GM19397 (cell line): ENCODE measurements at regions not wholly inside any gene's neighbourhood (a gene's known extent, or its start where the extent isn't known, plus 50 kb on each side); places are given as distances from the start of the nearest gene placed in this dataset.

ENCODE experiments used
- ATAC-seq: cut with Tn5 transposase; IDR thresholded peaks from one replicate; pipeline ENCODE4 v1.9.1; 2021; ENCODE audit warnings: mild to moderate bottlenecking, moderate library complexity; ENCODE audit not compliant: unreplicated experiment

DNA sequence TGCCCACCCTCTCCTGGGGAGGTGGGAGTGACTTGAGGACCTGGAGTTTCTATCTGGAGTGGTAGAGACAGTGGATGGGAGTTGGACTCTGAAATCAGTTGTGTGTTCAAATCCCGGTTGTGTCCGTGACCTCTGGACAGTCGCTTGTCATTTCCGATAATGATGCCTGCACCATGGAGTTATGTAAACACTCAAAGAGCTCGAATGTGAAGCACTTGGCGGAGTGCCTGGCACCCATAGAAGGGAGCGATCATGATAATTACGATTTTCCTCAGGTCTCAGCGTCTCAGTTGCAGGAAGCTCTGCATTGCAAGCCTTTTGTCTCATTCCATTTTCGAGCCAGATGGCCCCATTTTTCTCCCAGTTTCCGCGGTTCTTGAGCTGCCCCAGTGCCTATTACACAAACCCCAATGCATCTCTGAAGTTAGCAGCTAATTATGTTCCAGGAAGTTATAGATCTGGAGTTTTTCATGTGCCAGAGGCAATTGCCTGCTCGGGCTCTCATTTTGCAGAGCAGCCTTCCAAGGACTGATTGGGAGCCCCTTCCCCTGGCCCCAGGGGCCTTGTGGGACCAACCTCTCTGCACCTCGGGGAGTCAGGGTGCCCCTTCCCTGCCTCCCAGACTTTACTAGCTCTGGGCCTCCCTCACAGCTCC, 175.5 kb upstream of the MVB12B start:
- no peak for ATAC-seq

DNA sequence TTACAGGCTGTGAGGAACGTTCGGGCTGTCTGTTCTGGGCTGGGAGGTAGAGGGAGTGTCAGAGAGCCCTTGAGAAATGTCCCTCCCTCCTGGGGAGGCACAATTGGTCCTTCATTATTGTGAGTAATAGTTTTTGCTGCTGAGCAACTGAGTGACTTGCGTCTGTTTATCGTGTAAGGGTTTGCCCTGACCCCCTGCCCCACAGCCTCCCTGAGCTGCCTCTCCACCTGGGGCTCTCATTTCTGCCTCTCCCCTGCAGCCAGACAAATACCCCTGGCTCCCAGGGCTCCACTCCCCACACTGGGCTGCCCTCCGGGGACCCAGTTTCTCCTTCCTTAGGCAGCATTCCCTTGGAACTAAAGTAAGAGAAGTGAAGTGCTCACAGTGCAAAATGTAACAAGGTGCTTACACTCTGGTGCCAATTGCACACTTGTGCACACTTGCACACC, 174.9 kb upstream of the MVB12B start:
- ATAC-seq = no peak

DNA sequence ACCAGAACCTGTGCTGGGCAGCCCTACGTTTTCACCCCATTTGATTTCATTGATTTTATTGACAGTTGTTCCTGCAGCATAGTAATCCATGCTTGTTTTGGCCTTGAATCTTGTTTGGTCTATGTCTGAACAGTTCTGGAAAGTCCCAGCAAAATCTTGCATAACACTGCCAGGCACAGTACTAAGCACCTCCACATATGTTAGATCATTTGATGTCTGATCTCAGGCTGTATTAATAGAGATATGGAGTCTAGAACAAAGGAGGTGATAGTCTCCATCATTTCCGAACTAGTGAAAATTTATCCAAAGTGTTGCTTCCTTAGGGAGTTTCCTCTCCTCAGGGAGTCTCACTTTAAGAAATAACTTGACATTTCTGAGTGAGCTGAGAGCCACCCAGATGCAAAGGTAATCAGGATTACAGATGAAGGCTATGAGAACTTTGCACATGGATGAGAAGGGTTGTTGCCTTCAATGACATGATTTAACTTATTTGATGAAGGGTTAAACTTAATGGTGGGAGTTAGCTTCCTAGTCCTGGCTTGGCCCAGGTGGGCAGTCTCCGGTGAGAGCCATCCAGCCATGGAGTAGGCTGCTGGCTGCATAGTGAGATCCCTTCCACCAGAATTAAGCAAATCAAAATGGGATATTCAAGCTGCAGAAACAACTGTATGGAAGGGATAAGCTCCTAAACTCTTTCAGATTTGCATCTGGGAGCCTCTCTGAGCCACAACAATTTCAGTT, 173.8 kb upstream of the MVB12B start:
- ATAC-seq = no peak

DNA sequence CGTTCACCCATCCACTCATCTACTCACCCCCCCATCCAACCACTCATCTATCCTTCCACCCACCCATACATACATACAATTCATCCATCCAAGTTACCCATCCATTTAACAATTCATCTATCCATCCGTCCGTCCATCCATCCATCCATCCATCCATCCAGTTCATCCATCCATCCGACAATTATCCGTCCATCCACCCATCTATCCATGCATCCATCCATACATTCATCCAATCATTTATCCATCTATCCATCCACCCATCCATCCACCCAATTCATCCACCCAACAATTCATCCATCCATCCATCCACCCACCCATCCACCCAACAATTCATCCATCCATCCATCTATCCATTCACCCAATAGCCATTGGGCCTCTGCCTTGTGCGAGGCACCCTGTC, 173.2 kb upstream of the MVB12B start:
- ATAC-seq = no peak

DNA sequence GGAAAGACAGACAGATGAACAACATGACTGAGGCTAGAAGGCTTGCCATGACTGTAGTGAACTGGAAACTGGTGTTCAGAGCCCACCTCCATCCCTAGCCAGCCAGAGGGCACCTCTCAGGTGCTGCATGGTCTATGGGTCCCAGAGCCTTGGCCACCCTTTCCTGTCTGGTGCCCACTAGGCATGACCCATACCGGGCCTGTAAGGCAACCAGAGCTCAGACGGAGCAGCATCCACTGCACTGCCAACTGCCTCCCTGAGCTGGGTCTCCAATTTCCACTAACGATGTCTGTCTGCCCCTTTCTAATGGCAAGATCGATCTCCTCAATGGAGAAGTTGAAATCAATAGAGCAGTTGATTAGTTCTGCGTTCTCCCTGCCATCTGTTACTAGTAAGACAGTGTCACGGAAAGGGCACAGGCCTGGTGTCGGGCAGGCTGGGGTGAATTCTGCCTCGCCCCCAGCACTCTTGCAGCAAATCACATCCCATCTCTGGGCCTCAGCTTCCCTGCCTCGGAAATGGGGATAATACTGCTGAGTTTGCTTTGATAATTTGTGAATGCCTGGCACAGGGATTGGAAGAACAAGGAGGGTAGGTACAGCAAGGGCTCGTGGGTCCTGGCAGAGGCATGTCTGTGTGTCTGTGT, 172.3 kb upstream of the MVB12B start:
- ATAC-seq = no peak

DNA sequence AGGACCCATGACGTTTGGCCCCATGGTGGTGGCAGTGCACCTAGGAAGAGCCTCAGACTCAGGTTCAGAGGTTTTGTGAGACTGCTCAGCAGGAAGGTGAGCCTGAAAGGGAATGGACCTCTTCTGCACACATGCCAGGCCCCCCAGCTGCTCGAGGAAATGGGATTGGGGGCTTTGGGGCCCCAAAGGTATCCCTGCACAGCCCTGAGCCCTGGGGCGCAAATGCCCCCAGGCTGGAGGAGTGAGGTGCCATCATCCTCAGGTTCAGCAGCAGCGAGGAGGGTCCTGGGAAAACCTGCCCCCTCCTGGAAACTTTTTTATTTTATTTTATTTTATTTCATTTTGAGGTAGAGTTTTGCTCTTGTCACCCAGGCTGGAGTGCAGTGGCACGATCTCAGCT, 171.8 kb upstream of the MVB12B start:
- no peak for ATAC-seq

DNA sequence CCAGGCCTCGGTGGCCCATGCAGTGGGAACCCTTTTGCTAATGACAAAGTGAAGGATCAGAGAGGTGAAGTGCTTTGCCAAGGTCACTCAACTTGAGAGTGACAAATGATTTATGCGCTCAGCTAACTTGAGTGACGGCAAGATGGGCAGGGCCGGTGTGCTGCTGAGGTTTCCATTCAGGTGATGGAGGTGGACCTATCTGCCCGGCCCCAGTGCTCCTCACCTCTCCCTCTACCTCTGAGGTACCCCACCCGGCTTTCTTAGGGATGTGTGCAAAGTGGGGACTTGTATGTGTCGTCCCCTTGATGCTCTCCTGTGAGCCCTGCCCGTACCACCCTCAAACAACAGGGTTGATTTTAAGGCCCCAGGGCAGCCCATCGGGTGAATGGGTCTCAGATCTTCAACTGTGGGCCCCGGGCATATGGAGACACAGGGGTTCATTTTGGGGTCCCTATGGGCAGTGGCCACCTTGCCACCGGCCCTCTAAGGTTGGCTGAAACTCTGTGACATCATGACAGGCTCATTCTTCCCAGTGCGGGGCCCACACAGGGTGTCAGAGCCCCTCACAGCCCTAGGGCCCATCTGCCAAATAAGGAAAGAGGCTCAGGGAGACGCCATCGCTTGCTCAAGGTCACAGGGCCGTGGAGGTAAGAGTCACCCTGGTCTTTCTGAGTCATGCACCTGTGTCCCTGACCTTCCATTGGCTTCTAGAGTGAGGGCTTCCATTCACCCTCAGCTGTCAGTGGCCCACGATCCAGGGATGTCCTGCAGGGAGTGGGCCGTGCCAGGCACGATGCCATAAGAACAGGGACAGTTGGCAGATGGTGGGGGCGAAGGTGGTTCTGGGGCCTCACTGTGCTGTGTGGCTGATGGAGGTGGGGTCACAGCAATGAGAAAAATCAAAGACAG, 170.6 kb upstream of the MVB12B start:
- no peak for ATAC-seq

DNA sequence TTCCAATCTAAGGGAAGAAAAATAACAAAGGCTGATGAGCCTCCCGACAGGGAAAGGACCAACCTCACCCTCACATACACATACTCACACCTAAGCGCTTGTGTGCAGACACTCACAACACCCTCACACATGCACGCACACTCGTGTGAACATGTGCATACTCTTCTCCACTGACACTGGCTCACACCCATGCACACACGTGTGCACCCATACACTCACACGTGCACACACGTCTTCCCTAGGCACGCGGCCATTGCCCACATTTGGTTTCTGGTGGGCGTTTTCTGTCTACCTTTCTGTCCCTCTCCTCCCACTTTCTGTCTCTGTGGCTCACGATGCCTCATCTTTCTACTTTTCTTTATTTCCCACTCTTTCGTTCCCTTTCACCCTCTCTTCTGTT, 169.7 kb upstream of the MVB12B start:
- no peak for ATAC-seq

DNA sequence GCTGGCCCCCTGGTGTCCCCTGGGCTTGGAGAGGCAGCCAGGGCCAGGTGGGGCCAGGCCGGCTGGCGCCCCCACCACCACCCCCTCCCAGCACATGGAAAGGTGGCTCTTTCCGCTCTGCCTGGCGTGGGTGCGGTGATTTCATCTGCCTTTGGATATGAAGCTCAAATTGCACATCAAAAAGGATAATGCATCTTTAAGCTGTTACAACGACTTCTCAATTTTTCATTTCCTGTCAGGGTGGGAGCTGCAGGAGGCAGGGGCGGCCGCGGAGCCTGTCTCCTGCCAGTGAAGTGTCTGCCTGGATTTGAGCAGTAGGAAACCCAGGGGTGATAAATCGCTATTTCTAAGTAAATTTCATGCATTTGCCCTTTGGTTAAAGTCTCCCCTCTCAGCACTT, 169.2 kb upstream of the MVB12B start:
- no peak for ATAC-seq

DNA sequence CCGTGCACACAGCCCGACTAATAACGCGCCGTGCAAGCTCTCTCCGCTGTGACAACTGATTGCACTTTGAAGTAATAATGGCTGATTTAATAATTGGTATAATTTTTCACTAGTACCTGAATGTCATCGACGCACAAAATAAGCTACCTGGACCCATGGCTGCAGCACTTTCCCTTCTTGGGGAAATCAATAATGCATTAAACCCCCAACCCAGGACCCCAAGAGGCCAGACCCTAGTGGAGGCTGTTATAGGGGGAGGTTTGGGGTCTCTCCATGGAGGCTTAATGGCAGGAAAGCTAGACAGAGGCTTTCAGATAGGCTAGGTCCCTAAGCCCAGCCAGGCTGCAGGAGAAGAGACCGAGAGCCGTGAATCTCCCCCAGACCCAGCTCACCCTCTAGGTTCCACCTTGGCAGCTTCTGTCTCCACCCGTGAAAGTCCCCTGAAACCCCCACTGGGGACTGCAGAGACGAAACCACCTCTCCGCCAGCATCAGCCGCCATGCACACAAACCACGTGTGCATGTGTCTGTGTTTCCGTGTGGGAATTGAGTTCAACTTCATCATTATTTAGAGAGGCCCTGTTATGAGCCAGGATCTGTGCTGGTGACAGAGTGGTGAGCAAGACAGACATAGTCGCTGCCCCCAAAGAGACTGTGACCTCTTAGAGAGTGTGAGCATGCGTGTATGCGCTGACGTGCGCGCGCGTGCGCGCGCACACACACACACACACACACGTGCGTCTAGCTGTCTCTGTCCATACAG, 168.6 kb upstream of the MVB12B start:
- no peak for ATAC-seq

DNA sequence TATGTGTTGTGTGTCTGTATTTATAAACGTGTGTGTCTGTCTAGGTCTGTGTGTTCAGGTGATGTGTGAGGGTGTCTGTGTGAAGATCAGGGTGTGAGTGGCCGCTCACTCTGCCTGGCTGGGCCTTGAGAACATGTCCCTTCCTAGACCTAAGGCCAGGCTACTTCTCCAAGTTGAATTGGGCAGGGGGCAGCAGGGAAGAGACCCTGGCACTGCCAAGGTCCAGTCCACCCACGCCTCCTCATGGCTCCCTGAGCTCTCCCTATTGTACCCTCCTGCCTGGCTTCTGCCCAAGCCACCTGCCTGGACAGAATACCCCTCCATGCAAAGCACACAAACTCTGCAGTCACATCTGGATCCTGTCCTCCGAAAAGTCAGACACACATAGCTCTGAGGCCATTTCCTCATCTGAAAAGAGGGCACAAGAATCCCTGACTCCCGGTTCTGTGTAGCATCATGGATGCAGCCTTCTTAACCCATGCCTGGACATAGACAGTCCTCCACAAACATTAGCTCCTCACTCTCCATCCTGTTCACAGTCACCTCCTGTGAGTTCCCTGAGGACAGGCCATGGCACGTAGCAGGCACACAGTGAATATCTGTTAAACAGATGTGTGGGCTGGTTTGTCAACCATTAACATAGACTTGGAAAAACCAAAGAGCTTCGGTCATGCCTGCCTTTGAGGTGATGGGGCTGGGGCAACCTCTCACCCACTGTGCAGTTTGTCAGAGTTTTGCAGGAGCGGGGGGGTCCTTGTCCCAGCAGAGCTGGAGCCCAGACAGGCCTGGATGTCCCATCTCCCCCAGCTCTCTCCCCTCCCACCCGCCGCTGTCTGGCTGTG, 167.8 kb upstream of the MVB12B start:
- no peak for ATAC-seq

DNA sequence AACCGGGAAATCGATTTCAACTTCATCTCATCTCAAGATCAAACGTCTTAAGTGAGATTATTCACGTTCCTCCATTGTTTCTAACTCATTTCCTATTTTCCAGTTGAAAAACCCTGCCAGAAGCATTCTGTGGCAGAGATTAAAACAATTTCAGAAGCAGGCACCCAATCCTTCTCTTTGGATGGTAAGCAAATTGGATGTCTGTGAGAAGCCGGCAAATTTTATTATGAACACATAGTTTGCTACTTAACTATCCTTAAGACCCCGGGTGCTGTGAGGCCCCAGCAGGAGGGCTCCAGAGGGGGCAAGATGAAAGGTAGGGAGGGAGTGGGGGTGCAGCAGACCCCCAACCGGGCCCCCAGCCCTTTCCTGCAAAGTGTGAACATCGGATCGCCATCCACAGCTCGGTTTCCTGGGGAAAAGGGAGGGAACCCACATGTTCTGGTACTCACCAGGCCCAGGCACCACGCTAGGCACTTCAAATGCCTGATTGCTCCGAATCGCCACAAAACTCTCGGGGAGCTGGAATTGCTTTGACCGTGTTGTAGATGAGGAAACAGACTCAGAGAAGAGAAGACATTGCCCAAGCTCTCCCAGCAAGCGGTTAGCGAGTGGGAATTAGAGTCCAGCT, 167.1 kb upstream of the MVB12B start:
- no peak for ATAC-seq

DNA sequence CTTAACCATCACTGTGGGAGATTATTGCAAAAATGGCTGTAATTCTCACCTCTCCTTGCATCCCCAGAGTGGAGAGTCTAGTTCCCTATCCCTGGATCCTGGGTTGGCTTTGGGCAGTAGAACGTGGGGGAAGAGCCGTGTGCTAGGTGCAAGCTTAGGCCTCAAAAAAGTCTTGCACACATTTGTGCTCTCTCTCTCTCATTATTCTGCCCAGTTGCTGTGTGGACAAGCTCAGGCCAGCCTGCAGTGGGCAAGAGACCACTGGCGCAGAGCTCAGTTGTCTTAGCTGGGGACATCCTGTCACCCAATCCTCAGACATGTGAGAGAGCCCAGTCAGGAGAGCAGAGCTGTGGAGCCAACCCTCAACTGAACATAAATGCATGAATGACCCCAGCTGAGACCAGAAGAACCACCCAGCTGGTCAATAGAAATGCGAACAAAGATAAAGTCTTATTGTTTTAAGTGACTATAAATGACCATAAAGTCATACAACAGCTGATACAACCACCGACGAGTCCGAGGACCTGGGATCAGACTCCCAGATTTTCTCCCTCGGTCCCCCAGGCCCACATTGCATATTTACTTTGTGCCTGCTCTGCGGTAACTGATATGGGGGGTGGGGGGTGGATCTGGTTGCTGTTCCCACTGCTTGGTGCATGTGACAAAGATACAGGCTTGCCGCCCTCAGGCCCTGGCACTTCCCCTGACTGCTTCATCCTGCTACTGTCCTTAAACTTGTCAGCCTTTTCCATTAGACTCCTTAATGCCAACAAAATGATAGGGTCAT, 166.4 kb upstream of the MVB12B start:
- ATAC-seq = no peak

DNA sequence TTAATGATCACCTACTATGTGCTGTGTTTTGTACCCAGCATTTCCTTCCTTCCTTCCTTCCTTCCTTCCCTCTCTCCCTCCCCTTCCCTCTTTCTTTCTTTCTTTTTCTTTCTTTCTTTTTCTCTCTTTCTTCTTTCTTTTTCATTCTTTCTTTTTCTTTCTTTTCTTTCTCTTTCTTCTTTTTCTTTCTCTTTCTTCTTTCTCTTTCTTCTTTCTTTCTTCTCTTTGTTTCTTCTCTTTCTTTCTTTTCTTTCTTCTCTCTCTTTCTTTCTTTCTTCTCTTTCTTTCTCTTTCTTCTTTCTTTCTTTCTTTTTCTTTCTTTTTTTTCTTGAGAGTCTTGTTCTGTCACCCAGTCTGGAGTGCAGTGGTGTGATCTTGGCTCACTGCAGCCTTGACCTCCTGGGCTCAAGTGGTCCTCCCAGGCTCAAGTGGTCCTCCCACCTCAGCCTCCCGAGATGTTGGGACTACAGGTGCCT, 165.7 kb upstream of the MVB12B start:
- ATAC-seq = no peak

DNA sequence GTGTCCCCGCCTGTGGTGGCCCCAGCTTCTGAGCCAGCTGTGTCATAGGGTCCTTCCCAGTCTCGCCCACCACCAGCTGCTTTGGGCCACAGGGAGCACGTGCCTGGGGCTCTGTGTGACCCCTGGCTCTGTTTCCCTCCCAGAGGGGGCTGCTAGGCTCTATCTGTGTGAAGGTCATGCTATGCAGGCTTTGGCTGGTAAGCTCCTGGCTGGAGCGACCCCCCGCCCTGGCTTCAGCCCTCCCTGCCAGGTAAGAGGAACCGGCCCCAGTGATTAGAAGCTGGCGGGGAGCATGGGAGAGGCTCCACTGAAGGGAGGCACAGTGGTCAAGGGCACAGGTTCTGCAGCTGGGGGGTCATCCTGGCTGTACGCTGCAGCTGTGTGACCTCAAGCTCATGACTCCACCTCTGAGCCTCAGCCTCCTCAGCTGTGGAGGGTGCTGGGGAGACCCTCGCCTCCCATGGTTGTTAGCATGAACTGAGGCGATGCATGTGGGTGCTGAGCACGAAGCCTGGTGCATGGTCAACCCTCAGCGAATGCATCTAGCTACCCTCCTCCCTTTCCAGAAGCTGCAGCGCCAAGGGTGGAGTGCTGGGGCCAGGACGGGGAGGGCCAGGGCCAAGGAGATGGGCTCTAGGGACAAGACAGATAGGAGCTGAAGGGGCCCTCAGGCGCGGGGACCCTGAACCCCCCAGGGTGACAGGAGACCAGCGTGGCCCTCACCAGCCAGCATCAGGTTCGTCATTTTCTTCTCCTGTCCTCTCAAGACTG, 163.8 kb upstream of the MVB12B start:
- ATAC-seq = no peak

DNA sequence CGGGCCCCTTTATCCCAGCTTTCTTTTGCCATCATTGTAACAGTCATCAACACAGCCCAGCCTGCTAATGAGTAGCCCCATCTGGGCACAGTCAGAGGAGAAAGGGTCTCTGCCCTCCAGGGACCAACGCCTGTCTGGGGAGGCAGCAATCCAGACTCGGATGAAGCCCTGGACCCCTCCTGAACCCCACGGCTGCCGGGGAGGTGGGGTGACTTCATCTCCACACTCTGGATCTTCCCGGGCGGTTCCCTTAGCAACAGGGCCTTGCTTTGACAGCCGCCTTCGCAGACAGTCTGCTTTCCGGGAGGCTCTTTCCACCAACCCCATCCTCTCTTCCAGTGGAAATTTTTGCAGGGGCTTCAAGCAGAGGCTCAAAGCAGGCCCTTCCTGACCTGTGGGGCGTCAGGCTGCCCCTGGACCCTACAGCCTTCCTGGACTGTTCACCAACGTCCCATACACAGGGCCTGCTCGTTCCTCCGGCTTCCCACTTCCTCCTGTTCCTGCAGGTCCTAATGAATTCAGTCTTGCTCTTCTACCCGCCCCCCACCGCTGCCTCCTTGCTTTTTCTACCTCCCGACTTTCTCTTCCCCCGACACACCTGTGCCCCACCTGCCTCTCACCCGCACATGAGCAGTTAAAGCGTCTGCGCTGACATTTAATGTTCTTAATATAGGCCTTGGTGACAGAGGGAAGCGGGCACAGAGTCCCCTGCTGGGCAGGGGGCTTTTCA, 161.7 kb upstream of the MVB12B start:
- ATAC-seq = no peak

DNA sequence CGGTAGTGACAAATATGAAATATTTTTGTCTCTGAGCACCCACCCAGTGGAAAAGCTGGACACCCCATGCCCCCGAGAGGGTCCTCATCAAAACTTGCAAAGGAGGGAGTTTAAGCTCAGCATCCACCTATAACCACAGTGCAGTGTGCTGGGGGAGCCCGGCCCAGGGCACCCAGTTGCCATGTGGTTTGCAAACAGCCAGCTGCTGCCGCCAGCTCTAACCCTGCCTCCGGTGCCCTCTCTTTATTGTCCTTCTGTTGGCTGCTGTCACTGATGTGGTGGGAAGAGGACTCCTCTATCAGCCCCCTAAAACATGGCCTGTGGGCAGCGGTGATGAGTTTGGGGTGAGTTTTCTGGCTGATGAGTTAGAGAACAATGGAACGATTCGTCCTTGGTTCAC, 160.9 kb upstream of the MVB12B start:
- ATAC-seq = no peak
